HG03280 (cell line): ENCODE measurements at regions not wholly inside any gene's neighbourhood (a gene's known extent, or its start where the extent isn't known, plus 50 kb on each side); places are given as distances from the start of the nearest gene placed in this dataset.
"Not testable (repeated sequence)": the region's sequence is repeated elsewhere in the genome, so short reads cannot be mapped to it uniquely, and the experiment has no call there.

Source experiments
- ATAC-seq: cut with Tn5 transposase; IDR thresholded peaks from one replicate; pipeline ENCODE4 v1.9.1; 2021; ENCODE audit warnings: mild to moderate bottlenecking, moderate library complexity; ENCODE audit not compliant: unreplicated experiment

- ATAC-seq: no peak
Observed at GRCh38 chr12:131287015-131287937, 333.6 kb downstream of the ADGRD1 start.

GRCh38 chr12:131287938-131288764, 334.4 kb downstream of the ADGRD1 start:
- ATAC-seq: no peak

DNA sequence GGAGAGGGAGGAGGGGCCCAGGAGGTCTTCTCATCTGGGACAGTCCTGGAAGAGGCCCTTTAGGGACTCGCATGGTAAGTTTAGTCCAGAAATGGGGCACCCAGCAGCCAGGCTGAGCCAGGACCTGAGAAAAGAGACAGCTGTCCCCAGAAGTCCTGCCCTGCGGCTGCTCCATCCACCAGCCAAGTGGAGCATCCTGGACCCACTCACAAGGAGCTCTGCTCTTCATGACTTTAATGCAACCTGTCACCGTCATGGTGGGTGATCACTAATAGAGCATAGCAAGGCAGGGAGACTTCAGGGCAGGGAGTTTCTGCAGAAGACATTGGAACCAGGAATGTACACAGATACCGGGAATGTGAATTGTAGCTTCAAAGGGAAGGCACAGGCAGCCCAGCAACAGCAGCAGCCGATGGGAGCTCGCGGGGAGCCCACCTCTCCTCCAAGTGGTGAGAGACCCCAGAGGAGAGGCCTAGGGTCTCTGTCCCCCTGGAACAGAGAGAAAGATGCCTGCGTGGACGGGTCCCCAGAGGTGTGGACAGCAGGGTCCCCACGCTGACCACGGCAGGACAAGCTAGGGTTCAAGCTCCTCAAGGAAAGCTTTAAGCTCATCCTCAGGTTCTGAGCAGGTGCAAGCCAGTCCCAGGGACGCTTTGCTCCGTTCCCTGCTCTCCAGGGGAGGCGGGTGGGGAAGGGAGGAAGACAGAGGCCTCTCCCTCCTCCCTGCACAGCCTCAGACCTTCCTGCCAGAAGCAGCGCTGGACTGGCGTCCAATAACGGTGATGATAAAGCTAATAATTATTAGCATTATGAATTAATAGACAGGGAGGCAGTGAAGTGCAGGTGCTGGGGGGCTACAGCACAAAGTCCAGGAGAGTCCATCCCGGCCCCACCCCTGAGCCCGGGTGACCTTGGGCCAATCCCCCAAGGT, 335.3 kb downstream of the ADGRD1 start:
- ATAC-seq: not testable (repeated sequence)

GRCh38 chr12:131289807-131290206, 336.1 kb downstream of the ADGRD1 start:
- ATAC-seq: not testable (repeated sequence)

- ATAC-seq: no peak
Observed at GRCh38 chr12:131290255-131290959, 336.7 kb downstream of the ADGRD1 start.

- not testable (repeated sequence) for ATAC-seq
Observed at GRCh38 chr12:131293071-131294015, 339.6 kb downstream of the ADGRD1 start.

- ATAC-seq: not testable (repeated sequence)
Observed at GRCh38 chr12:131294716-131295115, 341.0 kb downstream of the ADGRD1 start.

GRCh38 chr12:131295117-131295516, 341.4 kb downstream of the ADGRD1 start:
- not testable (repeated sequence) for ATAC-seq

DNA sequence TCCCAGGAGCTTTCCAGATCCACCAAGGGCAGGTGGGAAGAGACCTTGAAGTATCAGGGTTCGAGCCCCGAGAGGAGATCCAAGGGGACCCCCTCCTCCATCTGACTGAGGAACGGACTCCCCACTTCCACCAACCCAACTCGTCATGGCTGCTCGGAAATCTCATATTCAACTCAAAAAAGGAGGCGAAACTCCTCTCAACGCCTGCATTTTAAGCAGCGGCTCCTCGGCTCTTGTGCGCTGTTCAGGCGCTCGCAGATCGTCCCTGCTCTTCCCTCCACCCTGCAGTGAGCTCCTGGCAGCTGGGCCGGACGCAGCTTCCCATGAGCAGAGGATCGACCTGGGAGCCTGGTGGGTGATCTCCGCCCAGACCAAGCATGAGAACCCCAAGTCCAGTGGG, 341.9 kb downstream of the ADGRD1 start:
- not testable (repeated sequence) for ATAC-seq

- not testable (repeated sequence) for ATAC-seq
Observed at GRCh38 chr12:131296136-131296535, 342.4 kb downstream of the ADGRD1 start.

DNA sequence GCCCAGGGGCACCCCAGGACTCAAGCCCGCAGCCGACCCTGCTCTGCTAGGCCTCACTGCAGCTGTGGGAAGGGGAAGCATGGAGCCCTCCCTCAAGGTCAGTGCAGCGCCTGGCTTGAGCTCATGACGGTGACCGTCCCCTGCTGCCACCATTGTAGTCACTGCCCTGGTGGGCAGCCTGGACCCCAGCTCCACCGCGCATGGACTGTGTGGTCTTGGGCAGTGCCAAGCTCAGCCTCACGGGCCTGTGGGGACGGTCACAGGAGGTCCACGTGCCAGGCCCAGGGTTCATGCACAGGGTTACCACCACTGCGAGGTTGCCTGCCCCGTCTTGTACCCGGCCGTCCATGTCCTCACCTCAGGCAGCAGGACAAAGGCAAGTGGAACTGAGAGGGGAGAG, 342.9 kb downstream of the ADGRD1 start:
- not testable (repeated sequence) for ATAC-seq

- not testable (repeated sequence) for ATAC-seq
Observed at GRCh38 chr12:131298526-131299369, 345.0 kb downstream of the ADGRD1 start.

DNA sequence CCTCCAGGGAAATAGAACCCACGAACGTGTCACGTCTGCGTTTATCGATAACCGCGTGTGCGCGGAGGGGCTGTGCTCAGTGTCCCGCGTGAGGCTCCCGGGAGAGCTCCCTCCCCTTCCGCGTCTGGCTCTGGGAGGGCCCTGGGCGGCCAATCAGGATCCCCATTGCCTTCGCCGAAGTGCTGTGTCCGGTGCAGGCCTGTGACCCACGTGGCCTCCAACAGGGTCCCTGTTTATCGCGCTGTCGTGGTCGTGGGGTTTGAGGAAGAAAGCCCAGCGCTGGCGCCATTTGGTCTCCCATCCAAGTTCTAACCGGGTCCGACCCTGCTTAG, 345.6 kb downstream of the ADGRD1 start:
- ATAC-seq: not testable (repeated sequence)

- not testable (repeated sequence) for ATAC-seq
Observed at GRCh38 chr12:131303576-131303975, 349.9 kb downstream of the ADGRD1 start.

GRCh38 chr12:131304642-131305041, 350.9 kb downstream of the ADGRD1 start:
- ATAC-seq: not testable (repeated sequence)

DNA sequence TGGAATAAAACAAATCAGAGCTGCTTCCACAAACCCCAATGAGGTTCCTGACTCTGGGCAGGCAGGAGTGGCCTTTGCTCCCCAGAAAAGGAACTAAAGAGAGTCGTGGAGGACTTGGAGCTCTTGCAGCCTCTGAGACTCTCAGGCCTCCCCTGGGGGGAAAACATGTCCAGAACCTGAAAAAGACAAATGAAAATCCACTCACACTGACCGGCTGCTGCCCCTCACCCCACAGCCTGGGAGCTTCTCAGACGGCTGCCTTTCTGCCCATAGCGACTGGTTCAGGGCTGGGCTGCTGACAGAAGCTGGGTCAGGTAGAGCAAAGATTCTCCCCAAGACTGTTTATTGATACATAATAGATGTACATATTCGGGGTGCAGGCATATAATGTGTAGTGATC, 356.0 kb downstream of the ADGRD1 start:
- ATAC-seq: no peak

GRCh38 chr12:131310227-131310969, 356.7 kb downstream of the ADGRD1 start:
- not testable (repeated sequence) for ATAC-seq
